ENCODE measurements at regions not wholly inside any gene's neighbourhood (a gene's known extent, or its start where the extent isn't known, plus 50 kb on each side); places are given as distances from the start of the nearest gene placed in this dataset.

DNA sequence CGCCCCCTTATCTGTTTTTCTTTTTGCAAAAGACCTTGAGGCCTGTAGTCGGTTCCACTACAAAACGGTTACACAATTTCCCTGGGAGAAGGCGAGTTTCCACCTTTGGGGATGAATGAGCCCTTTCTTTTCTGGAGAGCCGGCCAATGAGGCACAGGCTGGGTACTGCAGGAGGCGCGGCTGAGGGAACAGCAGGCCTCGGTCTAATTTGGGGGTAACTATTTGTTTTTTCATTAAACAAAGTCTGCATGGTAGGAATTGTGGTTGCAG is 129.2 kb downstream of the MYCN start:
- Histone ChIP-seq H2BK12ac (ENCODE audit: insufficient read length, low read depth, low read length) (no peak overlapping the region), H2AK5ac (ENCODE audit: insufficient read length, low read length) (no peak overlapping the region), H3K4me2 (ENCODE audit: insufficient read depth, insufficient read length, low read length) (no peak overlapping the region), H4K20me1 (ENCODE audit: control insufficient read depth, insufficient read depth, insufficient read length) (no peaks in the 10 kb centered on the region), H3K9ac (ENCODE audit: extremely low read depth, insufficient read length, low read length) (no peak overlapping the region), H2AFZ (ENCODE audit: low read length) (no peak overlapping the region), H3K27me3 (ENCODE audit: insufficient read depth, low read length) (no peaks in the 10 kb centered on the region; the same call in 1 of the 2 replicates), H3K18ac (ENCODE audit: insufficient read length, low read depth, low read length) (no peak overlapping the region), H3K14ac (ENCODE audit: insufficient read depth, low read length) (no peak overlapping the region), H2BK5ac (ENCODE audit: insufficient read length, low read length) (no peak overlapping the region), H2BK120ac (ENCODE audit: low read depth, low read length, poor library complexity, severe bottlenecking) (no peak overlapping the region), H3K27ac (ENCODE audit: insufficient read length, low read depth, low read length) (no peak overlapping the region), H2BK15ac (ENCODE audit: low read depth, low read length) (no peak overlapping the region), H3T11ph (ENCODE audit: low read length) (no peak overlapping the region), H3K4me1 (ENCODE audit: insufficient read depth, low read length) (peaks cover 4% of the 10 kb centered on the region; the same call in 1 of the 2 replicates), H3K79me2 (ENCODE audit: insufficient read depth, low read length) (no peaks in the 10 kb centered on the region), H2BK20ac (ENCODE audit: low read depth, low read length, poor library complexity, severe bottlenecking) (no peak overlapping the region), H3K23me2 (ENCODE audit: insufficient read length, low read depth, low read length, poor library complexity, severe bottlenecking) (peaks cover 2% of the 10 kb centered on the region), H3K79me1 (ENCODE audit: insufficient read depth, low read depth, low read length, poor library complexity, severe bottlenecking) (no peaks in the 10 kb centered on the region), H3K4ac (ENCODE audit: low read depth, low read length) (no peak overlapping the region), H3K56ac (ENCODE audit: insufficient read length, low read depth, low read length) (no peak overlapping the region), H3K23ac (ENCODE audit: insufficient read length, low read depth, low read length) (no peak overlapping the region), H4K5ac (ENCODE audit: insufficient read length, low read depth, low read length) (no peak overlapping the region), H4K8ac (replicated peaks; ENCODE audit: insufficient read length, low read depth, low read length) (no peak overlapping the region), H3K9me3 (ENCODE audit: control insufficient read depth, low read depth, low read length) (no peaks in the 10 kb centered on the region), H4K91ac (ENCODE audit: insufficient read length, low read depth, low read length) (no peak overlapping the region)
- Mint-ChIP-seq H3K36me3 (ENCODE audit: insufficient read depth in 1 of 3, low read depth in 3 of 3) (peaks cover 0 to 4% (median 0%) of the 10 kb centered on the region in 3 experiments; a peak in 3 of 7 replicates), H3K4me1 (peaks cover 19 to 25% of the 10 kb centered on the region in 2 experiments), H3K27me3 (ENCODE audit: low read depth) (peaks cover 4% of the 10 kb centered on the region; the same call in 1 of the 2 replicates), H3K9me3 (peaks cover 5% of the 10 kb centered on the region in 2 experiments; a peak in 3 of 5 replicates), H3K4me3 (no peak overlapping the region), H3K27ac (no peak overlapping the region)
- TF ChIP-seq, protein P1, sequence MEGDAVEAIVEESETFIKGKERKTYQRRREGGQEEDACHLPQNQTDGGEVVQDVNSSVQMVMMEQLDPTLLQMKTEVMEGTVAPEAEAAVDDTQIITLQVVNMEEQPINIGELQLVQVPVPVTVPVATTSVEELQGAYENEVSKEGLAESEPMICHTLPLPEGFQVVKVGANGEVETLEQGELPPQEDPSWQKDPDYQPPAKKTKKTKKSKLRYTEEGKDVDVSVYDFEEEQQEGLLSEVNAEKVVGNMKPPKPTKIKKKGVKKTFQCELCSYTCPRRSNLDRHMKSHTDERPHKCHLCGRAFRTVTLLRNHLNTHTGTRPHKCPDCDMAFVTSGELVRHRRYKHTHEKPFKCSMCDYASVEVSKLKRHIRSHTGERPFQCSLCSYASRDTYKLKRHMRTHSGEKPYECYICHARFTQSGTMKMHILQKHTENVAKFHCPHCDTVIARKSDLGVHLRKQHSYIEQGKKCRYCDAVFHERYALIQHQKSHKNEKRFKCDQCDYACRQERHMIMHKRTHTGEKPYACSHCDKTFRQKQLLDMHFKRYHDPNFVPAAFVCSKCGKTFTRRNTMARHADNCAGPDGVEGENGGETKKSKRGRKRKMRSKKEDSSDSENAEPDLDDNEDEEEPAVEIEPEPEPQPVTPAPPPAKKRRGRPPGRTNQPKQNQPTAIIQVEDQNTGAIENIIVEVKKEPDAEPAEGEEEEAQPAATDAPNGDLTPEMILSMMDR (conservative IDR thresholded peaks at IDR 0.05) = no peak
- no peak for DNase-seq
- WGBS (ENCODE audit: extremely low coverage, insufficient read length, low lambda C conversion rate) = no CpG with 5 or more reads among the region's 8 CpGs

Data from H9 (cell line).